Brain microvascular endothelial cell (primary cell): ENCODE measurements at regions not wholly inside any gene's neighbourhood (a gene's known extent, or its start where the extent isn't known, plus 50 kb on each side); places are given as distances from the start of the nearest gene placed in this dataset.
"Not testable (repeated sequence)": the region's sequence is repeated elsewhere in the genome, so short reads cannot be mapped to it uniquely, and the experiment has no call there.

Source experiments
- DNase-seq: peaks from one replicate; pipeline ENCODE4 v3.0.0-alpha.2; 2020
- H3K27ac ChIP-seq: fragments of 250-450 bp; sonication (Bioruptor Pico); 2 replicates; pipeline ENCODE4 v1.5.1; 2020; ENCODE audit warnings: mild to moderate bottlenecking, moderate library complexity
- H3K27me3 ChIP-seq: fragments of 250-450 bp; sonication (Bioruptor Pico); replicated peaks from 2 replicates; pipeline ENCODE4 v1.5.1; 2020; ENCODE audit warnings: mild to moderate bottlenecking
- H3K36me3 ChIP-seq: fragments of 250-450 bp; sonication (Bioruptor Pico); replicated peaks from 2 replicates; pipeline ENCODE4 v1.5.1; 2020; ENCODE audit warnings: mild to moderate bottlenecking
- H3K4me3 ChIP-seq: 2 replicates; pipeline ENCODE4 v1.5.1; 2011; ENCODE audit warnings: low read depth, mild to moderate bottlenecking, control low read depth, low read length, moderate library complexity
- CTCF ChIP-seq: IDR thresholded peaks from 2 replicates; pipeline ENCODE4 v1.5.1; 2011; ENCODE audit warnings: low read depth, mild to moderate bottlenecking, moderate library complexity, low read length, control low read depth, inconsistent platforms; ENCODE audit errors: missing control alignments
- in situ Hi-C: cut with HindIII; loops from 2 replicates; pipeline ENCODE4 v1.10.0; 2017; ENCODE audit warnings: low sequenced_read_pairs, low pct_ligation_motif_present

GRCh38 chr22:48486558-48486957 lies 1341.1 kb downstream of the BRD1 start:
- TF ChIP-seq CTCF = no peak
- Histone ChIP-seq H3K4me3 (no peak overlapping the region), H3K27me3 (peaks cover 27% of the 10 kb centered on the region), H3K27ac (no peak overlapping the region), H3K36me3 (no peaks in the 10 kb centered on the region)
- no peak for DNase-seq
- in situ Hi-C loops = no loop called here

- TF ChIP-seq CTCF = no peak
- H3K27me3 ChIP-seq = peaks cover 23% of the 10 kb centered on the region
- no peaks in the 10 kb centered on the region for H3K36me3 ChIP-seq
- in situ Hi-C loops = no loop called here
- DNase-seq = no peak
- no peak overlapping the region for H3K27ac ChIP-seq
- no peak overlapping the region for H3K4me3 ChIP-seq
Measured at GRCh38 chr22:48486134-48486532, 1341.5 kb downstream of the BRD1 start.

- H3K4me3 ChIP-seq = no peak overlapping the region
- DNase-seq = no peak
- H3K27me3 ChIP-seq = peaks cover 18% of the 10 kb centered on the region
- no peak overlapping the region for H3K27ac ChIP-seq
- no peak for TF ChIP-seq CTCF
- in situ Hi-C loops = no loop called here
- no peaks in the 10 kb centered on the region for H3K36me3 ChIP-seq
Measured at GRCh38 chr22:48485149-48486133, 1342.2 kb downstream of the BRD1 start.

GRCh38 chr22:48483764-48484528 lies 1343.7 kb downstream of the BRD1 start:
- no peak for DNase-seq
- in situ Hi-C loops = no loop called here
- no peak for TF ChIP-seq CTCF
- no peaks in the 10 kb centered on the region for H3K36me3 ChIP-seq
- peaks cover 7% of the 10 kb centered on the region for H3K27me3 ChIP-seq
- H3K4me3 ChIP-seq = no peak overlapping the region
- H3K27ac ChIP-seq = no peak overlapping the region

- DNase-seq = no peak
- no peak overlapping the region for H3K4me3 ChIP-seq
- no peak for TF ChIP-seq CTCF
- in situ Hi-C loops = no loop called here
- H3K27me3 ChIP-seq = no peaks in the 10 kb centered on the region
- no peak overlapping the region for H3K27ac ChIP-seq
- H3K36me3 ChIP-seq = no peaks in the 10 kb centered on the region
Measured at GRCh38 chr22:48482771-48483170, 1344.9 kb downstream of the BRD1 start.

GRCh38 chr22:48482198-48482597 lies 1345.5 kb downstream of the BRD1 start:
- DNase-seq, H3K27me3 ChIP-seq, in situ Hi-C loops, H3K36me3 ChIP-seq, H3K4me3 ChIP-seq, H3K27ac ChIP-seq: not testable (repeated sequence)
